WTC11 (cell line): ENCODE measurements at regions not wholly inside any gene's neighbourhood (a gene's known extent, or its start where the extent isn't known, plus 50 kb on each side); places are given as distances from the start of the nearest gene placed in this dataset.

Source experiments
- ATAC-seq: fragments of 200-7000 bp; cut with Tn5 transposase; 2 replicates; pipeline ENCODE4 v1.10.0; 2021; ENCODE audit warnings: mild to moderate bottlenecking, moderate library complexity
- CTCF ChIA-PET: fragments of 300-600 bp; sonication (Branson Sonifier 250); formaldehyde crosslinking; loops from one replicate; lab custom pipeline; 2021; ENCODE audit warnings: antibody characterized with exemption; lab: Charles Lee
- POLR2A ChIA-PET: fragments of 350-600 bp; sonication (Branson Sonifier 250); formaldehyde crosslinking; loops from one replicate; lab custom pipeline; 2021; ENCODE audit warnings: antibody characterized with exemption; lab: Charles Lee
- DNase-seq: peaks from one replicate; pipeline ENCODE4 v3.0.0; 2021; ENCODE audit warnings: low spot score
- H3K27ac Mint-ChIP-seq: 2 replicates; pipeline ENCODE4 v1.8.0; 2021; ENCODE audit warnings: mixed read lengths
- H3K27me3 Mint-ChIP-seq: 2 replicates; pipeline ENCODE4 v1.8.0; 2021; ENCODE audit warnings: low read depth, mild to moderate bottlenecking, moderate library complexity, mixed read lengths
- H3K36me3 Mint-ChIP-seq: 2 replicates; pipeline ENCODE4 v1.8.0; 2021; ENCODE audit warnings: mixed read lengths
- H3K4me1 Mint-ChIP-seq: 2 replicates; pipeline ENCODE4 v1.8.0; 2022; ENCODE audit warnings: mixed read lengths
- H3K4me3 Mint-ChIP-seq: 2 replicates; pipeline ENCODE4 v1.8.0; 2021; ENCODE audit warnings: mild to moderate bottlenecking, moderate library complexity, mixed read lengths
- H3K9me3 Mint-ChIP-seq: 2 replicates; pipeline ENCODE4 v1.8.0; 2021; ENCODE audit warnings: mixed read lengths
- ATF1 ChIP-seq: sonication (generic); formaldehyde crosslinking; IDR thresholded peaks from 2 replicates; pipeline ENCODE4 v1.8.1; 2023; ENCODE audit warnings: mild to moderate bottlenecking, moderate library complexity, missing genetic modification reagents
- JUN ChIP-seq: sonication (generic); formaldehyde crosslinking; IDR thresholded peaks from 2 replicates; pipeline ENCODE4 v1.8.0; 2023; ENCODE audit warnings: mild to moderate bottlenecking, missing genetic modification reagents
- MYBL2 ChIP-seq: sonication (generic); formaldehyde crosslinking; IDR thresholded peaks from 2 replicates; pipeline ENCODE4 v1.8.1; 2023; ENCODE audit warnings: mild to moderate bottlenecking, moderate library complexity, missing genetic modification reagents
- NFATC4 ChIP-seq: fragments of 250-450 bp; sonication (Bioruptor Pico); IDR thresholded peaks from 2 replicates; pipeline ENCODE4 v1.9.0; 2021; ENCODE audit warnings: mild to moderate bottlenecking
- NFE2L1 ChIP-seq: sonication (generic); formaldehyde crosslinking; IDR thresholded peaks from 2 replicates; pipeline ENCODE4 v1.8.1; 2023; ENCODE audit warnings: missing genetic modification reagents
- RELA ChIP-seq: sonication (generic); formaldehyde crosslinking; IDR thresholded peaks from 2 replicates; pipeline ENCODE4 v1.8.1; 2022; ENCODE audit warnings: missing genetic modification reagents, mild to moderate bottlenecking, borderline replicate concordance
- SMAD3 ChIP-seq: sonication (generic); formaldehyde crosslinking; IDR thresholded peaks from 2 replicates; pipeline ENCODE4 v1.8.0; 2022; ENCODE audit warnings: missing genetic modification reagents, mild to moderate bottlenecking, borderline replicate concordance
- SMAD4 ChIP-seq: sonication (generic); formaldehyde crosslinking; IDR thresholded peaks from 2 replicates; pipeline ENCODE4 v1.8.0; 2022; ENCODE audit warnings: mild to moderate bottlenecking, missing genetic modification reagents
- ZNF263 ChIP-seq: sonication (generic); formaldehyde crosslinking; IDR thresholded peaks from 2 replicates; pipeline ENCODE4 v1.8.1; 2022; ENCODE audit warnings: low read depth, mild to moderate bottlenecking, moderate library complexity, missing genetic modification reagents
- ZNF423 ChIP-seq: fragments of 250-450 bp; sonication (Bioruptor Pico); IDR thresholded peaks from 2 replicates; pipeline ENCODE4 v2.1.2; 2022; ENCODE audit warnings: mild to moderate bottlenecking, moderate library complexity
- TF ChIP-seq, protein P1 (sequence below): sonication (generic); formaldehyde crosslinking; IDR thresholded peaks from 2 replicates; pipeline ENCODE4 v1.8.1; 2023; ENCODE audit warnings: mild to moderate bottlenecking, missing genetic modification reagents, borderline replicate concordance
- TF ChIP-seq, protein P2 (sequence below): sonication (generic); formaldehyde crosslinking; IDR thresholded peaks from 2 replicates; pipeline ENCODE4 v1.8.1; 2023; ENCODE audit warnings: mild to moderate bottlenecking, missing genetic modification reagents
- TF ChIP-seq, protein P3 (sequence below): sonication (generic); formaldehyde crosslinking; IDR thresholded peaks from 2 replicates; pipeline ENCODE4 v1.8.1; 2023; ENCODE audit warnings: mild to moderate bottlenecking, moderate library complexity, missing genetic modification reagents
- TF ChIP-seq, protein P4 (sequence below): sonication (generic); formaldehyde crosslinking; IDR thresholded peaks from 2 replicates; pipeline ENCODE4 v1.8.1; 2022; ENCODE audit warnings: missing genetic modification reagents, borderline replicate concordance
- TF ChIP-seq, protein P5 (sequence below): sonication (generic); formaldehyde crosslinking; conservative IDR thresholded peaks from 2 replicates; pipeline ENCODE4 v1.8.1; 2023; ENCODE audit warnings: mild to moderate bottlenecking, low read depth, missing genetic modification reagents, moderate library complexity

DNA sequence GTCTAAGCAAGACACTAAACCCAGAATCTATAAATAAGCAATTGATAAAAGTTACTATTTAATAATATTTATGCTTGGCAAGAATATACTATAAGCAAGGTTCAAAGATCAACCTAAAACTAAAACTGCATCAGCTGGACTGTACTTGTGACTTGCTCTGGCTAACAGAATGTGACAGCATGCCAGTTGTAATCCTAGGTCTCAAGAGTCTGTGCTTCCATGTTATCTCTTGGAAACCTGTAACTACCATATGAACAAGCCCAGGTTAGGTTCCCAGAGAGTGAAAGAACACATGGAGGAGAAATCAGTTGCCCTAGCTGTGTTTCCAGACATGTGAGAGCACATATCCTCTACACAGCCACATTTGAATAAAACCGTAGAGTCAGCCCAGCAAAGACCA, 297.4 kb downstream of the CDH2 start (continued):
- TF ChIP-seq, protein P1, sequence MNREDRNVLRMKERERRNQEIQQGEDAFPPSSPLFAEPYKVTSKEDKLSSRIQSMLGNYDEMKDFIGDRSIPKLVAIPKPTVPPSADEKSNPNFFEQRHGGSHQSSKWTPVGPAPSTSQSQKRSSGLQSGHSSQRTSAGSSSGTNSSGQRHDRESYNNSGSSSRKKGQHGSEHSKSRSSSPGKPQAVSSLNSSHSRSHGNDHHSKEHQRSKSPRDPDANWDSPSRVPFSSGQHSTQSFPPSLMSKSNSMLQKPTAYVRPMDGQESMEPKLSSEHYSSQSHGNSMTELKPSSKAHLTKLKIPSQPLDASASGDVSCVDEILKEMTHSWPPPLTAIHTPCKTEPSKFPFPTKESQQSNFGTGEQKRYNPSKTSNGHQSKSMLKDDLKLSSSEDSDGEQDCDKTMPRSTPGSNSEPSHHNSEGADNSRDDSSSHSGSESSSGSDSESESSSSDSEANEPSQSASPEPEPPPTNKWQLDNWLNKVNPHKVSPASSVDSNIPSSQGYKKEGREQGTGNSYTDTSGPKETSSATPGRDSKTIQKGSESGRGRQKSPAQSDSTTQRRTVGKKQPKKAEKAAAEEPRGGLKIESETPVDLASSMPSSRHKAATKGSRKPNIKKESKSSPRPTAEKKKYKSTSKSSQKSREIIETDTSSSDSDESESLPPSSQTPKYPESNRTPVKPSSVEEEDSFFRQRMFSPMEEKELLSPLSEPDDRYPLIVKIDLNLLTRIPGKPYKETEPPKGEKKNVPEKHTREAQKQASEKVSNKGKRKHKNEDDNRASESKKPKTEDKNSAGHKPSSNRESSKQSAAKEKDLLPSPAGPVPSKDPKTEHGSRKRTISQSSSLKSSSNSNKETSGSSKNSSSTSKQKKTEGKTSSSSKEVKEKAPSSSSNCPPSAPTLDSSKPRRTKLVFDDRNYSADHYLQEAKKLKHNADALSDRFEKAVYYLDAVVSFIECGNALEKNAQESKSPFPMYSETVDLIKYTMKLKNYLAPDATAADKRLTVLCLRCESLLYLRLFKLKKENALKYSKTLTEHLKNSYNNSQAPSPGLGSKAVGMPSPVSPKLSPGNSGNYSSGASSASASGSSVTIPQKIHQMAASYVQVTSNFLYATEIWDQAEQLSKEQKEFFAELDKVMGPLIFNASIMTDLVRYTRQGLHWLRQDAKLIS (CRISPR knock-in tag): no peak
- TF ChIP-seq MYBL2: no peak
- no peak for TF ChIP-seq NFE2L1 (CRISPR knock-in tag)
- TF ChIP-seq JUN (CRISPR knock-in tag): no peak
- no peak for TF ChIP-seq RELA (CRISPR knock-in tag)
- TF ChIP-seq ATF1 (CRISPR knock-in tag): no peak
- TF ChIP-seq NFATC4 (CRISPR knock-in tag): no peak
- TF ChIP-seq, all 79 proteins: peak for 0

DNA sequence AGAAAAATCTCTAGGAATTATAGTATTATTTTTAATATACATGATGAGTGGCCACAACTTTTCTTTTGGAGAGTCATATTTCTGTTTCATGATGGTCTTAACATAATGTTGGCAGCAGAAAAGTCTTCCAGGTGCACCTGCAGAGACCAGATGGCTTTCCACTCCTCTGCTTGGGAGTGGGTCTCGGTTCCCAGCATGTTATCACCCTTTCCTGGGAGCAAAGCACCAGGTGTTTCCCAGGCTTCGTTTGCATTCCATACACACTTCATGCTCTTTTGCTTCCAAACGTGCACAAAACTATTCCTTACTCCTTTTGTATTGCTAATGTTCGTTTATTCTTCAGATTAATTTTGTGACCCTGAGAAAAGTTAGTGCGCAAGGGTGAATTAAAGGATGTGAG, 305.2 kb downstream of the CDH2 start:
- H3K27me3 Mint-ChIP-seq: no peaks in the 10 kb centered on the region
- ChIA-PET POLR2A (no interaction called here), CTCF (no interaction called here)
- H3K36me3 Mint-ChIP-seq: no peaks in the 10 kb centered on the region
- DNase-seq (no peak), ATAC-seq (no peak)
- no peaks in the 10 kb centered on the region for H3K9me3 Mint-ChIP-seq
- H3K27ac Mint-ChIP-seq: no peak overlapping the region
- no peak overlapping the region for H3K4me3 Mint-ChIP-seq
- TF ChIP-seq ZNF263 (CRISPR knock-in tag): no peak
- no peak for TF ChIP-seq SMAD3 (CRISPR knock-in tag)
- TF ChIP-seq ZNF423: peak; percentile 53
- TF ChIP-seq, protein P2, sequence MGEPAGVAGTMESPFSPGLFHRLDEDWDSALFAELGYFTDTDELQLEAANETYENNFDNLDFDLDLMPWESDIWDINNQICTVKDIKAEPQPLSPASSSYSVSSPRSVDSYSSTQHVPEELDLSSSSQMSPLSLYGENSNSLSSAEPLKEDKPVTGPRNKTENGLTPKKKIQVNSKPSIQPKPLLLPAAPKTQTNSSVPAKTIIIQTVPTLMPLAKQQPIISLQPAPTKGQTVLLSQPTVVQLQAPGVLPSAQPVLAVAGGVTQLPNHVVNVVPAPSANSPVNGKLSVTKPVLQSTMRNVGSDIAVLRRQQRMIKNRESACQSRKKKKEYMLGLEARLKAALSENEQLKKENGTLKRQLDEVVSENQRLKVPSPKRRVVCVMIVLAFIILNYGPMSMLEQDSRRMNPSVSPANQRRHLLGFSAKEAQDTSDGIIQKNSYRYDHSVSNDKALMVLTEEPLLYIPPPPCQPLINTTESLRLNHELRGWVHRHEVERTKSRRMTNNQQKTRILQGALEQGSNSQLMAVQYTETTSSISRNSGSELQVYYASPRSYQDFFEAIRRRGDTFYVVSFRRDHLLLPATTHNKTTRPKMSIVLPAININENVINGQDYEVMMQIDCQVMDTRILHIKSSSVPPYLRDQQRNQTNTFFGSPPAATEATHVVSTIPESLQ (CRISPR knock-in tag): no peak
- peaks cover 4% of the 10 kb centered on the region; the same call in 1 of the 2 replicates for H3K4me1 Mint-ChIP-seq

DNA sequence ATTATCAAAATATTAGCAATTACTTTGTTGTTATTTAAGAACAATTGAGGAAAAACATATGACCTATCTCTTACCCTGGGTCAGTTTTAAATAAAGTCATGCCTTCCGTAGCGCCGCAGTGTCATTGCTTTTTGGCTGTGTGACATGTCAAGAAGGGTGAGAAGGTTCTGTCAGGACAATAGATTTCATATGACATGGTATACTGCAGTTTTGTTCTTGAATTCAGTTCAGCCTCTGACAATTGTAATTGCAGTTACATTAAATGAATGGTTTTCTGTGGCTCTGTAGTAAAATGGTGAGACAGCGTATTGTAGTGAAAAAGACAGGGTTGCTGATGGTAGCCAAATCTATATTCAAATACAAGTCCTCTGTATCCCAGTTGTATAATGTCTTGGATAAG, 307.2 kb downstream of the CDH2 start:
- Mint-ChIP-seq H3K27me3 (no peaks in the 10 kb centered on the region), H3K27ac (no peak overlapping the region), H3K4me1 (peaks cover 4% of the 10 kb centered on the region; the same call in 1 of the 2 replicates), H3K36me3 (no peaks in the 10 kb centered on the region), H3K9me3 (no peaks in the 10 kb centered on the region), H3K4me3 (no peak overlapping the region)
- CTCF ChIA-PET: no interaction called here
- no peak for ATAC-seq
- no peak for DNase-seq
- POLR2A ChIA-PET: no interaction called here
- TF ChIP-seq SMAD4 (CRISPR knock-in tag): no peak
- no peak for TF ChIP-seq ZNF263 (CRISPR knock-in tag)
- TF ChIP-seq, protein P3, sequence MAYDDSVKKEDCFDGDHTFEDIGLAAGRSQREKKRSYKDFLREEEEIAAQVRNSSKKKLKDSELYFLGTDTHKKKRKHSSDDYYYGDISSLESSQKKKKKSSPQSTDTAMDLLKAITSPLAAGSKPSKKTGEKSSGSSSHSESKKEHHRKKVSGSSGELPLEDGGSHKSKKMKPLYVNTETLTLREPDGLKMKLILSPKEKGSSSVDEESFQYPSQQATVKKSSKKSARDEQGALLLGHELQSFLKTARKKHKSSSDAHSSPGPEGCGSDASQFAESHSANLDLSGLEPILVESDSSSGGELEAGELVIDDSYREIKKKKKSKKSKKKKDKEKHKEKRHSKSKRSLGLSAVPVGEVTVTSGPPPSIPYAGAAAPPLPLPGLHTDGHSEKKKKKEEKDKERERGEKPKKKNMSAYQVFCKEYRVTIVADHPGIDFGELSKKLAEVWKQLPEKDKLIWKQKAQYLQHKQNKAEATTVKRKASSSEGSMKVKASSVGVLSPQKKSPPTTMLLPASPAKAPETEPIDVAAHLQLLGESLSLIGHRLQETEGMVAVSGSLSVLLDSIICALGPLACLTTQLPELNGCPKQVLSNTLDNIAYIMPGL (CRISPR knock-in tag): no peak
- TF ChIP-seq, protein P4, sequence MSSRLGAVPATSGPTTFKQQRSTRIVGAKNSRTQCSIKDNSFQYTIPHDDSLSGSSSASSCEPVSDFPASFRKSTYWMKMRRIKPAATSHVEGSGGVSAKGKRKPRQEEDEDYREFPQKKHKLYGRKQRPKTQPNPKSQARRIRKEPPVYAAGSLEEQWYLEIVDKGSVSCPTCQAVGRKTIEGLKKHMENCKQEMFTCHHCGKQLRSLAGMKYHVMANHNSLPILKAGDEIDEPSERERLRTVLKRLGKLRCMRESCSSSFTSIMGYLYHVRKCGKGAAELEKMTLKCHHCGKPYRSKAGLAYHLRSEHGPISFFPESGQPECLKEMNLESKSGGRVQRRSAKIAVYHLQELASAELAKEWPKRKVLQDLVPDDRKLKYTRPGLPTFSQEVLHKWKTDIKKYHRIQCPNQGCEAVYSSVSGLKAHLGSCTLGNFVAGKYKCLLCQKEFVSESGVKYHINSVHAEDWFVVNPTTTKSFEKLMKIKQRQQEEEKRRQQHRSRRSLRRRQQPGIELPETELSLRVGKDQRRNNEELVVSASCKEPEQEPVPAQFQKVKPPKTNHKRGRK (CRISPR knock-in tag): no peak
- TF ChIP-seq, protein P5, sequence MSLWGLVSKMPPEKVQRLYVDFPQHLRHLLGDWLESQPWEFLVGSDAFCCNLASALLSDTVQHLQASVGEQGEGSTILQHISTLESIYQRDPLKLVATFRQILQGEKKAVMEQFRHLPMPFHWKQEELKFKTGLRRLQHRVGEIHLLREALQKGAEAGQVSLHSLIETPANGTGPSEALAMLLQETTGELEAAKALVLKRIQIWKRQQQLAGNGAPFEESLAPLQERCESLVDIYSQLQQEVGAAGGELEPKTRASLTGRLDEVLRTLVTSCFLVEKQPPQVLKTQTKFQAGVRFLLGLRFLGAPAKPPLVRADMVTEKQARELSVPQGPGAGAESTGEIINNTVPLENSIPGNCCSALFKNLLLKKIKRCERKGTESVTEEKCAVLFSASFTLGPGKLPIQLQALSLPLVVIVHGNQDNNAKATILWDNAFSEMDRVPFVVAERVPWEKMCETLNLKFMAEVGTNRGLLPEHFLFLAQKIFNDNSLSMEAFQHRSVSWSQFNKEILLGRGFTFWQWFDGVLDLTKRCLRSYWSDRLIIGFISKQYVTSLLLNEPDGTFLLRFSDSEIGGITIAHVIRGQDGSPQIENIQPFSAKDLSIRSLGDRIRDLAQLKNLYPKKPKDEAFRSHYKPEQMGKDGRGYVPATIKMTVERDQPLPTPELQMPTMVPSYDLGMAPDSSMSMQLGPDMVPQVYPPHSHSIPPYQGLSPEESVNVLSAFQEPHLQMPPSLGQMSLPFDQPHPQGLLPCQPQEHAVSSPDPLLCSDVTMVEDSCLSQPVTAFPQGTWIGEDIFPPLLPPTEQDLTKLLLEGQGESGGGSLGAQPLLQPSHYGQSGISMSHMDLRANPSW (CRISPR knock-in tag): no peak
- no peak for TF ChIP-seq NFE2L1 (CRISPR knock-in tag)
- TF ChIP-seq RELA (CRISPR knock-in tag): no peak
- no peak for TF ChIP-seq SMAD3 (CRISPR knock-in tag)
